Left ventricle myocardium inferior (tissue), 1 donor: ENCODE measurements at regions not wholly inside any gene's neighbourhood (a gene's known extent, or its start where the extent isn't known, plus 50 kb on each side); places are given as distances from the start of the nearest gene placed in this dataset.

Experiments
- DNase-seq: peaks from one replicate; pipeline ENCODE4 v3.0.0-alpha.2; 2020
- H3K27ac ChIP-seq: fragments of 200-600 bp; replicated peaks from 2 replicates; pipeline ENCODE4 v1.8.0; 2021
- H3K27me3 ChIP-seq: fragments of 200-600 bp; 2 replicates; pipeline ENCODE4 v1.8.0; 2021; ENCODE audit warnings: low read depth
- H3K36me3 ChIP-seq: fragments of 200-600 bp; 2 replicates; pipeline ENCODE4 v1.8.0; 2021
- H3K4me1 ChIP-seq: fragments of 200-600 bp; 2 replicates; pipeline ENCODE4 v1.8.0; 2021
- H3K4me3 ChIP-seq: fragments of 200-600 bp; 2 replicates; pipeline ENCODE4 v1.8.0; 2021; ENCODE audit warnings: mild to moderate bottlenecking, moderate library complexity
- H3K9me3 ChIP-seq: fragments of 200-600 bp; replicated peaks from 2 replicates; pipeline ENCODE4 v1.8.0; 2021
- CTCF ChIP-seq: fragments of 200-600 bp; IDR thresholded peaks from 2 replicates; pipeline ENCODE4 v1.8.0; 2021; ENCODE audit warnings: antibody characterized with exemption, mild to moderate bottlenecking, borderline replicate concordance
- intact Hi-C: fragments of 100-400 bp; cut with micrococcal nuclease; formaldehyde crosslinking; loops from one replicate; pipeline ENCODE4 v1.11.0; 2022
- donor health status: DM: no; HTN: yes; CAD: no; lungs with severe emphysema.

- Histone ChIP-seq H3K9me3 (no peaks in the 10 kb centered on the region), H3K27me3 (no peaks in the 10 kb centered on the region), H3K27ac (no peak overlapping the region), H3K36me3 (no peaks in the 10 kb centered on the region), H3K4me3 (no peak overlapping the region), H3K4me1 (no peaks in the 10 kb centered on the region)
- no peak for TF ChIP-seq CTCF
- intact Hi-C loops, result no loop called here
- DNase-seq, result no peak
Measured at GRCh38 chr7:110604885-110605284, 486.0 kb upstream of the LRRN3 start.

GRCh38 chr7:110607050-110607857 is 483.7 kb upstream of the LRRN3 start:
- intact Hi-C loops, result no loop called here
- TF ChIP-seq CTCF, result no peak

DNA sequence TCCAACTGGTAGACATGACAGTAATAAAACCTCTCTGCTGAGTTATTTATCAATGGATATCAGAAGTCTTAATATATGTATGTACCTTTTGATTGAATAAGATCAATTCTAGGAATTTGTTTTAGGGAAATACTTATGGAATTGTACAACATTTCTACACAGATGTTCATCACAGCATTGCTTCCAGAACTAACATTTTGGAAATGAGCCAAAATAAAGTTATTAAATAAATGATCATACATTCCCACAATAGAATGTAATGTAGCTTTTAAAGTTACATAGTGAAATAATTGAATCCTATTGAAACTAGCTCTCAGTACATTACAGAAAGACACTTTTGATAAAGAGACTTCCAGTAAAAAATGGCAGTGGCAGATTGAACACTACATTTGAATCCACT is 481.6 kb upstream of the LRRN3 start:
- Histone ChIP-seq H3K27me3 (no peaks in the 10 kb centered on the region), H3K9me3 (no peaks in the 10 kb centered on the region), H3K27ac (no peak overlapping the region), H3K36me3 (no peaks in the 10 kb centered on the region), H3K4me3 (no peak overlapping the region), H3K4me1 (no peaks in the 10 kb centered on the region)
- intact Hi-C loops, result no loop called here
- no peak for TF ChIP-seq CTCF
- no peak for DNase-seq

More at GRCh38 chr7:110607050-110607857, 483.7 kb upstream of the LRRN3 start:
- no peak for DNase-seq
- no peaks in the 10 kb centered on the region for H3K4me1 ChIP-seq
- H3K27me3 ChIP-seq, result no peaks in the 10 kb centered on the region
- no peaks in the 10 kb centered on the region for H3K9me3 ChIP-seq
- H3K27ac ChIP-seq, result no peak overlapping the region
- no peak overlapping the region for H3K4me3 ChIP-seq
- H3K36me3 ChIP-seq, result no peaks in the 10 kb centered on the region

- no peak for DNase-seq
- intact Hi-C loops, result no loop called here
- Histone ChIP-seq H3K4me1 (no peaks in the 10 kb centered on the region), H3K4me3 (no peak overlapping the region), H3K9me3 (no peaks in the 10 kb centered on the region), H3K27me3 (no peaks in the 10 kb centered on the region), H3K36me3 (no peaks in the 10 kb centered on the region), H3K27ac (no peak overlapping the region)
- TF ChIP-seq CTCF, result no peak
Measured at GRCh38 chr7:110612680-110613079, 478.2 kb upstream of the LRRN3 start.
